HTR-8/SVneo (cell line): ENCODE measurements at regions not wholly inside any gene's neighbourhood (a gene's known extent, or its start where the extent isn't known, plus 50 kb on each side); places are given as distances from the start of the nearest gene placed in this dataset.

ENCODE experiments used
- DNase-seq: peaks from one replicate; pipeline ENCODE4 v3.0.0; 2011; ENCODE audit warnings: low spot score, mixed read lengths; ENCODE audit not compliant: insufficient read length
- FAIRE-seq: peaks from 2 replicates; lab custom pipeline; 2011; peaks lifted over from hg19 to GRCh38; lab: Jason Lieb, UNC

DNA sequence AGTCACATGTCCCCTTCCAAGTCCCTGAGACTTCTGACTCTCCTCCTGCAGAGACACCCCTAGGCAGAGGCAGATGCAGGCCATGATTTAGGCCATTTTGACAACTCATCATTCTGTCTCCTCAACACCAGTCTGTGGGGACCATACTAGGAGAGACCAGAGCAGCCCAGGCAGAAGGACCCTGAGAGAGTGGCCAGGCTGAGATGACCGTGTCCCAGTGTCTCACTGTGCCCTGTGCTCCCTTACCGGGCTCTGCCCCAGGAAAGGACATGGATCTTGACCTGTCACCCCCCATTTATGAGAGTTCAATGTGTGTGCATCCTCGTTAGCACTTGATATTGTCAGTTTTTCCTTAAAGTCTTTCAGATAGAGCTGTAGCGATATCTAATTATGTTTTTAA is 52.4 kb upstream of the IGLL5 start:
- FAIRE-seq (no peak), DNase-seq (no peak)

DNA sequence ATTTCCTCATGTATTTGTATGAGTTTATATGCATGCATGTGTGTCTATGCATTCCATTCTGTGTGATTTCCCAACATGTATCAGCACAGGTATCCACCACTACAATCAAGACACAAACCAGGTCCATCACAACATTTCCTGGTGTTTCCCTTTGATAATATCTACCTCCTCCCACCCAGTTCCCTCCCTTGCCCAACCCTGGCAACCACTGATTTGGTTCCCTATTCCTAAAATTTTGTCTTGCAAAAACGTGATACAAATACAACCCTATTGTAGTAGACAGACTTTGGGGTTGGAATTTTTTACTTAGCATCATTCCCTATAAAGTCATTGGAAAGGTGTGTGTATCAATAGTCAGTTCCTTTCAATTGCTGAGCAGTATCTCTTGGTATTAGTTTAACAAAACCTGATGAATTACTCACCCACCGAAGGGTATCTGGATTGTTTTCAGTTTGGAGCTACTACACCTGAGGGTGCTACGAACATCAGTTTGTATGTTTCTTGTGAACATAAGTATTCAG is 51.8 kb upstream of the IGLL5 start:
- FAIRE-seq (no peak), DNase-seq (no peak)

DNA sequence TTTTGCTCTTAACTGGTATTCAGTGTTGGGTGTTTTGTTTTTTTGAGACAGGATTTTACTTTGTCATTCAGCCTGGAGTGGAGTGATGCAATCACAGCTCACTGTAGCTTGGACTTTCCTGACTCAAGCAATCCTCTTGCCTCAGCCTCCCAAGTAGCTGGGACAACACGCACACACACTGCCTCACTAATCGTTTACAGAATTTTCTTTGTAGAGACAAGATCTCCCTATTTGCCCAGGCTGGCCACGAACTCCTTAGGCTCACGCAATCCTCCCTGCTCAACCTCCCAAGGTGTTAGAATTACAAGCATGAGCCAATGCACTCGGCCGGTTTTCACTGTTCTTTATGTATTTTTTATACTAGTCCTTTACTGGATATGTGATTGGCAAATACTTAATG is 51.0 kb upstream of the IGLL5 start:
- DNase-seq = no peak
- no peak for FAIRE-seq
